Transverse colon (tissue), 4 donors: ENCODE measurements at regions not wholly inside any gene's neighbourhood (a gene's known extent, or its start where the extent isn't known, plus 50 kb on each side); places are given as distances from the start of the nearest gene placed in this dataset.

Experiments used
- CTCF ChIP-seq, 5 experiments: fragments of 200-600 bp in 3 of 5; fragments of 450-650 bp in 2 of 5; sonication (generic) in 3 of 5; IDR thresholded peaks; 1 replicate in 2 of 5; 2 replicates in 3 of 5; pipeline ENCODE4 v1.5.1; 2016 to 2017; ENCODE audit warnings: antibody characterized with exemption in 5 of 5, inconsistent platforms in 3 of 5, mild to moderate bottlenecking in 2 of 5, moderate library complexity in 1 of 5
- EP300 ChIP-seq: sonication (generic); formaldehyde crosslinking; IDR thresholded peaks from one replicate; pipeline ENCODE4 v1.6.1; 2017; ENCODE audit warnings: antibody characterized with exemption, low read depth
- POLR2A ChIP-seq: fragments of 450-650 bp; IDR thresholded peaks from one replicate; pipeline ENCODE4 v1.6.1; 2016; ENCODE audit warnings: antibody characterized with exemption, mild to moderate bottlenecking, moderate library complexity
- POLR2AphosphoS5 ChIP-seq, 3 donors: sonication (generic); formaldehyde crosslinking; IDR thresholded peaks; one replicate each; pipeline ENCODE4 v1.6.1; 2016; ENCODE audit warnings: antibody characterized with exemption in 3 of 3

DNA sequence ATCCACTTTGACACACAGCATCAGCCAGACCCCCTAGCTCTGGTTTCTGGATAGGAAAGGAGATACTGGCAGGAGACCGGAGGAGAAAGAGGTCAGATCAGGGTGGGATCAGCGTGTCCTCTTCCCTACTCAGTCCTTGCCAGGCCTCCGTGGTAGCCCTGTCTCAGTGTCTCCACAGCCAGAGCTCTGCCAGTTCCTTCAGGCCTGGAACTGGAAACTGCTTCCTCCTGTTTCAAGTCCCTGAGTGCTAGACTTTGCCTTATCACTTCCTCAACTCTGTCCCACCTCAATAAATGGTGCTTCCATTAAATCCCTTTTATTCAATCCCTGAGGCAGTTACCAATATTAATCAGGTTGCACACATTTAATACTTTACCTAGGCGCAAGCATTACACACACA lies 96.8 kb upstream of the LY86 start:
- TF ChIP-seq EP300, result no peak
- TF ChIP-seq POLR2A, result no peak
- TF ChIP-seq POLR2AphosphoS5 (IDR thresholded peaks at IDR 0.05), result no peak
- TF ChIP-seq CTCF (IDR thresholded peaks at IDR 0.05), result no peak
